PC-3 (cell line): ENCODE measurements at regions not wholly inside any gene's neighbourhood (a gene's known extent, or its start where the extent isn't known, plus 50 kb on each side); places are given as distances from the start of the nearest gene placed in this dataset.

Source experiments
- ATAC-seq: fragments of 200-7000 bp; cut with Tn5 transposase; 2 replicates; pipeline ENCODE4 v1.9.1; 2020; ENCODE audit warnings: mild to moderate bottlenecking, moderate library complexity
- BruUV-seq: library from RNA; stranded (reverse); fragments of 400-500 nt; replicated peaks from 2 replicates; lab custom pipeline; 2021; lab: Mats Ljungman, UMichigan
- CTCF ChIA-PET: fragments of 300-600 bp; sonication (Branson Sonifier 250); formaldehyde crosslinking; loops from one replicate; lab custom pipeline; 2022; ENCODE audit warnings: antibody characterized with exemption; lab: Charles Lee
- POLR2A ChIA-PET: fragments of 300-600 bp; sonication (Branson Sonifier 250); formaldehyde crosslinking; loops from one replicate; lab custom pipeline; 2022; ENCODE audit warnings: antibody characterized with exemption; ENCODE audit not compliant: unreplicated experiment; lab: Charles Lee
- DNase-seq: peaks from one replicate; pipeline ENCODE4 v3.0.0-alpha.2; 2015
- H2AFZ ChIP-seq: fragments of 300-600 bp; sonication (generic); 2 replicates; pipeline ENCODE4 v1.6.0; 2016; ENCODE audit warnings: antibody characterized with exemption, low read length
- H3F3A ChIP-seq: fragments of 300-600 bp; sonication (generic); one replicate; pipeline ENCODE4 v1.6.0; 2017; ENCODE audit warnings: antibody characterized with exemption, low read length, control low read depth, mild to moderate bottlenecking; ENCODE audit not compliant: unreplicated experiment
- H3K27ac ChIP-seq: fragments of 300-600 bp; sonication (generic); 2 replicates; pipeline ENCODE4 v1.5.1; 2016; ENCODE audit warnings: mild to moderate bottlenecking, low read length
- H3K27me3 ChIP-seq: fragments of 300-600 bp; sonication (generic); 2 replicates; pipeline ENCODE4 v1.6.1; 2016; ENCODE audit warnings: low read length, mixed read lengths
- H3K36me3 ChIP-seq: fragments of 300-600 bp; sonication (generic); 2 replicates; pipeline ENCODE4 v1.6.1; 2016; ENCODE audit warnings: low read depth, mixed run types, low read length, mixed read lengths
- H3K4me1 ChIP-seq: fragments of 300-600 bp; sonication (generic); 2 replicates; pipeline ENCODE4 v1.5.1; 2016; ENCODE audit warnings: low read length; ENCODE audit not compliant: insufficient read depth
- H3K4me2 ChIP-seq: fragments of 300-600 bp; sonication (generic); 2 replicates; pipeline ENCODE4 v1.6.0; 2016; ENCODE audit warnings: low read length
- H3K4me3 ChIP-seq: fragments of 300-600 bp; sonication (generic); 2 replicates; pipeline ENCODE4 v1.5.1; 2016; ENCODE audit warnings: mild to moderate bottlenecking, low read length, mixed read lengths
- H3K79me2 ChIP-seq: fragments of 300-600 bp; sonication (generic); 2 replicates; pipeline ENCODE4 v1.6.1; 2017; ENCODE audit warnings: low read length, mixed read lengths
- H3K9ac ChIP-seq: fragments of 300-600 bp; sonication (generic); 2 replicates; pipeline ENCODE4 v1.6.0; 2016; ENCODE audit warnings: mild to moderate bottlenecking, low read length
- H3K9me2 ChIP-seq: fragments of 300-600 bp; sonication (generic); replicated peaks from 2 replicates; pipeline ENCODE4 v1.6.1; 2016; ENCODE audit warnings: mixed run types, low read length, mixed read lengths
- H3K9me3 ChIP-seq: fragments of 300-600 bp; sonication (generic); 2 replicates; pipeline ENCODE4 v1.6.1; 2016; ENCODE audit warnings: low read length, mixed read lengths
- H4K20me1 ChIP-seq: fragments of 300-600 bp; sonication (generic); 2 replicates; pipeline ENCODE4 v1.6.1; 2016; ENCODE audit warnings: low read length, mixed read lengths
- EZH2 ChIP-seq: fragments of 300-600 bp; sonication (generic); IDR thresholded peaks from one replicate; pipeline ENCODE4 v1.6.1; 2017; ENCODE audit warnings: antibody characterized with exemption, mild to moderate bottlenecking, low read length; ENCODE audit not compliant: unreplicated experiment
- EZH2phosphoT487 ChIP-seq: fragments of 300-600 bp; sonication (generic); IDR thresholded peaks from 2 replicates; pipeline ENCODE4 v1.6.1; 2018; ENCODE audit warnings: mild to moderate bottlenecking, antibody characterized with exemption, low read length, borderline replicate concordance
- intact Hi-C: fragments of 100-400 bp; cut with micrococcal nuclease; formaldehyde crosslinking; loops from 2 replicates; pipeline ENCODE4 v1.9.0; 2023
- TF ChIP-seq, protein P1 (sequence below): fragments of 300-600 bp; sonication (generic); conservative IDR thresholded peaks from 2 replicates; pipeline ENCODE4 v1.5.1; 2017; ENCODE audit warnings: antibody characterized with exemption, low read depth, mild to moderate bottlenecking, low read length

DNA sequence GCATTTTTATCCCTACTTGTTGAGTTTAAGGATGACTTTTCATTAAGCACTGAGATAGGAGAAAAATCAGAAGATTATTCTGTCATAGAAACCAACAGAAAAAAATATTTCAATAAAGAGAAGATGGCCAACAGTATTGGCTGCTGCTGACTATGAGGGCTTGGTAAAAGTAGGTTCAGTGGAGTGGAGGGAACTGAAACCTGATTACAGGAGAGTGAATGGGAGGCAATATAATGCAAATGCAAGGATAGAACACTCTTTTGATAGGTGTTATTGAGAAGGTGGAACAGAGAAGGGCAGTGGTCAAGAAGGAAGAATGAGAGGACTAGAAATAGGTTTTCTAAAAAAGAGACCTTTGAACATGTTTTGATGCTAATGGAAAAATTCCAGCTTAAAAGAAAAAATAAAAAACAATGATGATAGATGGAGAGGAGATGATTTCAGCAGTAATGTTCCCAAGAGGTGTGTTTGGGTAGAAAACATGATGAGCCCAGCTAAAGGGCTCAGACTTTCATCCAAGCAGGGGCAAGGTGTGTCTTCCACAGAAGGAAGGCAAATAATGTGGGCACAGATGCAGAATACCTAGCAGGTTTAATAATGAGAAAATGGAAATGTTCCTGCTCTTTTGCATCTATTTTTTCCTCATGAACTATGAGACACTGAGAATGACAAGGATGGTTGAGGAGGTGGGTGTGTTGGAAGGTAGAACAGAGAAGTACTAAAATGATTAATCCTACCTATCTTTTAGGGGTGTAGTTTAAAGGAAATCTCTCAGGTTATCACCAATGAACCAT lies 397.9 kb upstream of the GOLIM4 start:
- no peak overlapping the region for H2AFZ ChIP-seq
- intact Hi-C loops = no loop called here
- no peaks in the 10 kb centered on the region for H4K20me1 ChIP-seq
- BruUV-seq = no TSS peak
- no peak overlapping the region for H3K9ac ChIP-seq
- no peaks in the 10 kb centered on the region for H3K27me3 ChIP-seq
- H3K4me1 ChIP-seq = no peaks in the 10 kb centered on the region; the same call in 1 of the 2 replicates
- H3F3A ChIP-seq = no peaks in the 10 kb centered on the region
- H3K36me3 ChIP-seq = no peaks in the 10 kb centered on the region
- no peaks in the 10 kb centered on the region for H3K9me3 ChIP-seq
- DNase-seq (no peak), ATAC-seq (no peak)
- H3K9me2 ChIP-seq = no peaks in the 10 kb centered on the region
- no peak overlapping the region for H3K4me2 ChIP-seq
- TF ChIP-seq EZH2 = no peak
- TF ChIP-seq, protein P1, sequence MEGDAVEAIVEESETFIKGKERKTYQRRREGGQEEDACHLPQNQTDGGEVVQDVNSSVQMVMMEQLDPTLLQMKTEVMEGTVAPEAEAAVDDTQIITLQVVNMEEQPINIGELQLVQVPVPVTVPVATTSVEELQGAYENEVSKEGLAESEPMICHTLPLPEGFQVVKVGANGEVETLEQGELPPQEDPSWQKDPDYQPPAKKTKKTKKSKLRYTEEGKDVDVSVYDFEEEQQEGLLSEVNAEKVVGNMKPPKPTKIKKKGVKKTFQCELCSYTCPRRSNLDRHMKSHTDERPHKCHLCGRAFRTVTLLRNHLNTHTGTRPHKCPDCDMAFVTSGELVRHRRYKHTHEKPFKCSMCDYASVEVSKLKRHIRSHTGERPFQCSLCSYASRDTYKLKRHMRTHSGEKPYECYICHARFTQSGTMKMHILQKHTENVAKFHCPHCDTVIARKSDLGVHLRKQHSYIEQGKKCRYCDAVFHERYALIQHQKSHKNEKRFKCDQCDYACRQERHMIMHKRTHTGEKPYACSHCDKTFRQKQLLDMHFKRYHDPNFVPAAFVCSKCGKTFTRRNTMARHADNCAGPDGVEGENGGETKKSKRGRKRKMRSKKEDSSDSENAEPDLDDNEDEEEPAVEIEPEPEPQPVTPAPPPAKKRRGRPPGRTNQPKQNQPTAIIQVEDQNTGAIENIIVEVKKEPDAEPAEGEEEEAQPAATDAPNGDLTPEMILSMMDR = no peak
- TF ChIP-seq EZH2phosphoT487 = no peak
- H3K4me3 ChIP-seq = no peak overlapping the region
- CTCF ChIA-PET = no interaction called here
- no peak overlapping the region for H3K27ac ChIP-seq
- POLR2A ChIA-PET = no interaction called here
- no peaks in the 10 kb centered on the region for H3K79me2 ChIP-seq

GRCh38 chr3:168490981-168491380 lies 395.3 kb upstream of the GOLIM4 start:
- CTCF ChIA-PET = interaction anchor here (0.6 kb wide), 1 partner anchor 151 kb away, joined by 5 read pairs; no protein-coding TSS in a partner anchor
- POLR2A ChIA-PET = interaction anchor here (0.6 kb wide), 1 partner anchor 25 kb away, joined by 3 read pairs; no protein-coding TSS in a partner anchor

More at GRCh38 chr3:168490981-168491380, 395.3 kb upstream of the GOLIM4 start:
- DNase-seq (no peak), ATAC-seq (no peak)
- TF ChIP-seq, protein P1 = no peak
- TF ChIP-seq EZH2 = no peak
- no peak for TF ChIP-seq EZH2phosphoT487
- H3K27me3 ChIP-seq = no peaks in the 10 kb centered on the region
- H3K4me1 ChIP-seq = no peaks in the 10 kb centered on the region; the same call in 1 of the 2 replicates
- no peak overlapping the region for H3K27ac ChIP-seq
- intact Hi-C loops = no loop called here
- no peaks in the 10 kb centered on the region for H4K20me1 ChIP-seq
- no TSS peak for BruUV-seq
- no peaks in the 10 kb centered on the region for H3F3A ChIP-seq
- no peaks in the 10 kb centered on the region for H3K9me3 ChIP-seq
- H3K36me3 ChIP-seq = no peaks in the 10 kb centered on the region
- H3K9me2 ChIP-seq = no peaks in the 10 kb centered on the region
- H2AFZ ChIP-seq = no peak overlapping the region
- no peak overlapping the region for H3K9ac ChIP-seq
- no peaks in the 10 kb centered on the region for H3K79me2 ChIP-seq
- H3K4me2 ChIP-seq = no peak overlapping the region
- H3K4me3 ChIP-seq = no peak overlapping the region
